Type B pancreatic cell (in vitro differentiated cells): ENCODE measurements at regions not wholly inside any gene's neighbourhood (a gene's known extent, or its start where the extent isn't known, plus 50 kb on each side); places are given as distances from the start of the nearest gene placed in this dataset.

Source experiments
- DNase-seq: peaks from one replicate; pipeline ENCODE4 v3.0.0; 2021; ENCODE audit warnings: mixed read lengths; ENCODE audit not compliant: unreplicated experiment; ENCODE audit errors: extremely low spot score
- H3K27ac Mint-ChIP-seq: 2 replicates; pipeline ENCODE4 v1.8.0; 2021; ENCODE audit warnings: mild to moderate bottlenecking, mixed read lengths
- H3K27me3 Mint-ChIP-seq: 2 replicates; pipeline ENCODE4 v1.8.0; 2021; ENCODE audit warnings: mixed read lengths
- H3K36me3 Mint-ChIP-seq: 2 replicates; pipeline ENCODE4 v1.8.0; 2021; ENCODE audit warnings: mixed read lengths
- H3K4me1 Mint-ChIP-seq: one replicate; pipeline ENCODE4 v1.8.0; 2021; ENCODE audit warnings: mixed read lengths; ENCODE audit not compliant: unreplicated experiment
- H3K4me3 Mint-ChIP-seq: 2 replicates; pipeline ENCODE4 v1.8.0; 2021; ENCODE audit warnings: mild to moderate bottlenecking, mixed read lengths
- H3K9me3 Mint-ChIP-seq: 2 replicates; pipeline ENCODE4 v1.8.0; 2021; ENCODE audit warnings: mixed read lengths
- TF ChIP-seq, protein P1 (sequence below): fragments of 200-600 bp; sonication (generic); conservative IDR thresholded peaks from 2 replicates; pipeline ENCODE4 v1.5.0; 2021; ENCODE audit warnings: antibody characterized with exemption, mild to moderate bottlenecking

DNA sequence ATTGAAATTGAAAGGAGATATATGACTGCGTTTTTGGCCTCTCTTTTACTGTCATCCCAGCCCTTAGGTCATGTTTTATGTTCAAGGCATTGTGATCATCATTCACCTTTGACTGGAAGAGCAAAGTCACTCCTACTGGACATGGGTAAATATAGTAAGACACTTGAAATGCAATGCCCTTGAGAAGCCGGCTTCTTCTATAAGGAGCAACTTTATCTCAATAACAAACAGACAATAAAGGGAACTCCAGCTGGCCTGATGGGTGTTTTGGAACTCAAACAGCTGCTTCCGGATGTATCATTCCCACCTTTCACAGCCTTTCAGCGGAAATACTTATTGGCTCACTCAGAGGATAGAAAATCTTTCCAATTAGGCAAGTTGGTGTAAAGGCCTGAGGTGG is 65.1 kb upstream of the C4orf54 start:
- H3K4me3 Mint-ChIP-seq = no peak overlapping the region
- no peaks in the 10 kb centered on the region for H3K36me3 Mint-ChIP-seq
- H3K9me3 Mint-ChIP-seq = no peaks in the 10 kb centered on the region
- DNase-seq = no peak
- TF ChIP-seq, protein P1, sequence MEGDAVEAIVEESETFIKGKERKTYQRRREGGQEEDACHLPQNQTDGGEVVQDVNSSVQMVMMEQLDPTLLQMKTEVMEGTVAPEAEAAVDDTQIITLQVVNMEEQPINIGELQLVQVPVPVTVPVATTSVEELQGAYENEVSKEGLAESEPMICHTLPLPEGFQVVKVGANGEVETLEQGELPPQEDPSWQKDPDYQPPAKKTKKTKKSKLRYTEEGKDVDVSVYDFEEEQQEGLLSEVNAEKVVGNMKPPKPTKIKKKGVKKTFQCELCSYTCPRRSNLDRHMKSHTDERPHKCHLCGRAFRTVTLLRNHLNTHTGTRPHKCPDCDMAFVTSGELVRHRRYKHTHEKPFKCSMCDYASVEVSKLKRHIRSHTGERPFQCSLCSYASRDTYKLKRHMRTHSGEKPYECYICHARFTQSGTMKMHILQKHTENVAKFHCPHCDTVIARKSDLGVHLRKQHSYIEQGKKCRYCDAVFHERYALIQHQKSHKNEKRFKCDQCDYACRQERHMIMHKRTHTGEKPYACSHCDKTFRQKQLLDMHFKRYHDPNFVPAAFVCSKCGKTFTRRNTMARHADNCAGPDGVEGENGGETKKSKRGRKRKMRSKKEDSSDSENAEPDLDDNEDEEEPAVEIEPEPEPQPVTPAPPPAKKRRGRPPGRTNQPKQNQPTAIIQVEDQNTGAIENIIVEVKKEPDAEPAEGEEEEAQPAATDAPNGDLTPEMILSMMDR = no peak
- no peaks in the 10 kb centered on the region for H3K4me1 Mint-ChIP-seq
- H3K27me3 Mint-ChIP-seq = peaks cover 5% of the 10 kb centered on the region
- no peak overlapping the region for H3K27ac Mint-ChIP-seq

DNA sequence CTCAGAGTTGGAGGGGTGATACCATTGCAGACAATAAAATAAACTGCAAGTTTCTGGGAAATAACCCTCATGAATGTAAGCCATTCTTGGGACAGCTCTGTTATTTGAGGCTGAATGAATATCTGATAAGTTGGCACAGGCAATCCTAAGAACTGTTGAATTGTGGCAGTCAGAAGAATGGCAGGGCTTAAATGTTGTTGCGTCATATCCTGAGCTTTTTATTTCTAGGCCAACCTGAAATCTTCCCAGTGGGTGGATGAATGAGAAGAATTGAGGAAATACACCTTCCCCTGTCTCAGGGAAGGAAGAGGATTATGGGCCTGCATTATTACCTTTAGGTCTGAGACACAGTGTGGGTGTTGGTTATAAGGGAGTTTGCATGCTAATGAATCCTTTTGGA is 64.4 kb upstream of the C4orf54 start:
- H3K36me3 Mint-ChIP-seq = no peaks in the 10 kb centered on the region
- H3K27me3 Mint-ChIP-seq = peaks cover 5% of the 10 kb centered on the region
- no peak for DNase-seq
- no peak overlapping the region for H3K4me3 Mint-ChIP-seq
- H3K27ac Mint-ChIP-seq = no peak overlapping the region
- TF ChIP-seq, protein P1 = no peak
- no peaks in the 10 kb centered on the region for H3K9me3 Mint-ChIP-seq
- H3K4me1 Mint-ChIP-seq = no peaks in the 10 kb centered on the region

GRCh38 chr4:99720206-99720605 is 62.6 kb upstream of the C4orf54 start:
- TF ChIP-seq, protein P1 = no peak
- H3K4me1 Mint-ChIP-seq = no peaks in the 10 kb centered on the region
- no peak overlapping the region for H3K27ac Mint-ChIP-seq
- no peaks in the 10 kb centered on the region for H3K9me3 Mint-ChIP-seq
- no peak for DNase-seq
- peaks cover 5% of the 10 kb centered on the region for H3K27me3 Mint-ChIP-seq
- H3K4me3 Mint-ChIP-seq = no peak overlapping the region
- H3K36me3 Mint-ChIP-seq = no peaks in the 10 kb centered on the region

- Mint-ChIP-seq H3K27ac (no peak overlapping the region), H3K27me3 (peaks cover 5% of the 10 kb centered on the region), H3K36me3 (no peaks in the 10 kb centered on the region), H3K4me1 (no peaks in the 10 kb centered on the region), H3K9me3 (no peaks in the 10 kb centered on the region), H3K4me3 (no peak overlapping the region)
- TF ChIP-seq, protein P1 = no peak
- no peak for DNase-seq
These were observed 59.4 kb upstream of the C4orf54 start for GRCh38 chr4:99716996-99717395.

- no peaks in the 10 kb centered on the region for H3K4me1 Mint-ChIP-seq
- DNase-seq = no peak
- TF ChIP-seq, protein P1 = no peak
- peaks cover 4% of the 10 kb centered on the region for H3K9me3 Mint-ChIP-seq
- H3K27me3 Mint-ChIP-seq = no peaks in the 10 kb centered on the region
- no peaks in the 10 kb centered on the region for H3K36me3 Mint-ChIP-seq
- no peak overlapping the region for H3K27ac Mint-ChIP-seq
- no peak overlapping the region for H3K4me3 Mint-ChIP-seq
These were observed 57.7 kb upstream of the C4orf54 start for GRCh38 chr4:99715286-99715685.

- no peaks in the 10 kb centered on the region for H3K27me3 Mint-ChIP-seq
- H3K36me3 Mint-ChIP-seq = no peaks in the 10 kb centered on the region
- peaks cover 4% of the 10 kb centered on the region for H3K9me3 Mint-ChIP-seq
- no peaks in the 10 kb centered on the region for H3K4me1 Mint-ChIP-seq
- no peak for DNase-seq
- TF ChIP-seq, protein P1 = no peak
- H3K4me3 Mint-ChIP-seq = no peak overlapping the region
- H3K27ac Mint-ChIP-seq = no peak overlapping the region
These were observed 56.6 kb upstream of the C4orf54 start for GRCh38 chr4:99714179-99714578.
